Liver (tissue), 3 donors: ENCODE measurements at regions not wholly inside any gene's neighbourhood (a gene's known extent, or its start where the extent isn't known, plus 50 kb on each side); places are given as distances from the start of the nearest gene placed in this dataset.
"Not testable (repeated sequence)": the region's sequence is repeated elsewhere in the genome, so short reads cannot be mapped to it uniquely, and the experiment has no call there.

Experiments
- YY1 ChIP-seq: IDR thresholded peaks from 2 replicates; pipeline ENCODE4 v1.6.1; 2016; ENCODE audit warnings: antibody characterized with exemption, mild to moderate bottlenecking
- ZBTB33 ChIP-seq: IDR thresholded peaks from 2 replicates; pipeline ENCODE4 v1.6.1; 2016; ENCODE audit warnings: antibody characterized with exemption
- TF ChIP-seq, protein P1 (sequence below): fragments of 150-350 bp; IDR thresholded peaks from 2 replicates; pipeline ENCODE4 v1.5.1; 2017; ENCODE audit warnings: improper control_type of control experiment, low read depth, low read length; ENCODE audit not compliant: missing input control
- TF ChIP-seq, protein P2 (sequence below): IDR thresholded peaks from 2 replicates; pipeline ENCODE4 v1.6.1; 2016; ENCODE audit warnings: antibody characterized with exemption
- TF ChIP-seq, protein P3 (sequence below): IDR thresholded peaks from 2 replicates; pipeline ENCODE4 v1.6.1; 2016; ENCODE audit warnings: antibody characterized with exemption
- donor health status: healthy.
- donor health status: healthy.

GRCh38 chr4:118625097-118625496 is 60.1 kb upstream of the METTL14 start:
- TF ChIP-seq, protein P1, sequence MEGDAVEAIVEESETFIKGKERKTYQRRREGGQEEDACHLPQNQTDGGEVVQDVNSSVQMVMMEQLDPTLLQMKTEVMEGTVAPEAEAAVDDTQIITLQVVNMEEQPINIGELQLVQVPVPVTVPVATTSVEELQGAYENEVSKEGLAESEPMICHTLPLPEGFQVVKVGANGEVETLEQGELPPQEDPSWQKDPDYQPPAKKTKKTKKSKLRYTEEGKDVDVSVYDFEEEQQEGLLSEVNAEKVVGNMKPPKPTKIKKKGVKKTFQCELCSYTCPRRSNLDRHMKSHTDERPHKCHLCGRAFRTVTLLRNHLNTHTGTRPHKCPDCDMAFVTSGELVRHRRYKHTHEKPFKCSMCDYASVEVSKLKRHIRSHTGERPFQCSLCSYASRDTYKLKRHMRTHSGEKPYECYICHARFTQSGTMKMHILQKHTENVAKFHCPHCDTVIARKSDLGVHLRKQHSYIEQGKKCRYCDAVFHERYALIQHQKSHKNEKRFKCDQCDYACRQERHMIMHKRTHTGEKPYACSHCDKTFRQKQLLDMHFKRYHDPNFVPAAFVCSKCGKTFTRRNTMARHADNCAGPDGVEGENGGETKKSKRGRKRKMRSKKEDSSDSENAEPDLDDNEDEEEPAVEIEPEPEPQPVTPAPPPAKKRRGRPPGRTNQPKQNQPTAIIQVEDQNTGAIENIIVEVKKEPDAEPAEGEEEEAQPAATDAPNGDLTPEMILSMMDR: not testable (repeated sequence)
- TF ChIP-seq ZBTB33, YY1: not testable (repeated sequence)
- TF ChIP-seq, protein P2, sequence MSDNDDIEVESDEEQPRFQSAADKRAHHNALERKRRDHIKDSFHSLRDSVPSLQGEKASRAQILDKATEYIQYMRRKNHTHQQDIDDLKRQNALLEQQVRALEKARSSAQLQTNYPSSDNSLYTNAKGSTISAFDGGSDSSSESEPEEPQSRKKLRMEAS: not testable (repeated sequence)
- TF ChIP-seq, protein P3, sequence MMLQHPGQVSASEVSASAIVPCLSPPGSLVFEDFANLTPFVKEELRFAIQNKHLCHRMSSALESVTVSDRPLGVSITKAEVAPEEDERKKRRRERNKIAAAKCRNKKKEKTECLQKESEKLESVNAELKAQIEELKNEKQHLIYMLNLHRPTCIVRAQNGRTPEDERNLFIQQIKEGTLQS: not testable (repeated sequence)
